Kasumi-1 (cell line): ENCODE measurements at regions not wholly inside any gene's neighbourhood (a gene's known extent, or its start where the extent isn't known, plus 50 kb on each side); places are given as distances from the start of the nearest gene placed in this dataset.
"Not testable (repeated sequence)": the region's sequence is repeated elsewhere in the genome, so short reads cannot be mapped to it uniquely, and the experiment has no call there.

Source experiments
- DNase-seq, 2 experiments: peaks; one replicate each; lab custom pipeline; 2025; lab: John Stamatoyannopoulos, UW

DNA sequence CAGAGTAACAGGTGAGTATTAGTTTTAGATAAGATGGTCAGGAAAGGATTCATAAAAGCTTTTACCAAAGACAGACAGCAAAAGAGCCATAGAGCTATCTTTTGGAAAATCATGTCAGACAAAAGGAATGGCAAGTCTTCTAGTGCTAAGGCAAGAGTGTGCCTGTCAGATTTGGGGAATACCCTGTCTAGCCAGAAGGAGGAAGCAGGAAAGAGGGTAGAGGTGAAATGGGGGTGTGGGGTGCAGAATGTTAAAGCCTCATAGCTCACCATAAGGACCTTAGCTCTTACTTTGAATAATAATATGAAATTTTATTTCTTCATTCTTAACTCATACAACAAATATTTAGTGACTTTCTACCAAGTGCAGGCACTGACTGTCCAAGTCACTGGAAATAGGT, 512.1 kb upstream of the ROBO2 start:
- no peak for DNase-seq

DNA sequence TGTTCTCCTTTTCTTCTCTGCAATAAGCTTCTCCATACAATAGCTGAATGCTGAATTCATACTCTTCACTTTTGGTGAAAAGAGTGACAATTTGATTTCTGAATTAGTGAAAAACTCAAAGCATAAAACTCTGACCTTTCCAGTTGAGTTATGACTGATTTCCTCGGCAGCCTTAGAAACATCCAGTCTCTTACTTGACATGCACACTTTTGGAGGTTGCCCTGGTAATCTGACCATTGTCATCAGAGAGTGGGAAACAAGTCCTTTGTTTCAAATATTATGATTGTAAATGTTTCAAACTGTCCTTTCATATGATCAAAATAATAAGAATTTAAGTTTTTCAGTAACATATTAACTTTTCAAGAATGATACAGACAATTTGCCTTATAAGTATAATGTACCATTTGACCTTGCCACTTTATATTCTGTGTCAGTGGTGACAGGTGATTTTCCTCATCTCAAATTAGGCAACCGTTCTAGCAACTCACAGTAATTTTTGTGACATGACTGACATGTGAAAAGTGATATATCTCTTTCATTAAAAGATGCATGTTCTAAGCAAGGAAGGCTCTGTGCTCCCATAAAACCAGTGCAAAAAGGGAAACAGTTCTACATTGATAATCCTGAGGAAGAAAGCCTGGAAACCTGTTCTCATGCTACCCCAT, 507.6 kb upstream of the ROBO2 start:
- DNase-seq: no peak

DNA sequence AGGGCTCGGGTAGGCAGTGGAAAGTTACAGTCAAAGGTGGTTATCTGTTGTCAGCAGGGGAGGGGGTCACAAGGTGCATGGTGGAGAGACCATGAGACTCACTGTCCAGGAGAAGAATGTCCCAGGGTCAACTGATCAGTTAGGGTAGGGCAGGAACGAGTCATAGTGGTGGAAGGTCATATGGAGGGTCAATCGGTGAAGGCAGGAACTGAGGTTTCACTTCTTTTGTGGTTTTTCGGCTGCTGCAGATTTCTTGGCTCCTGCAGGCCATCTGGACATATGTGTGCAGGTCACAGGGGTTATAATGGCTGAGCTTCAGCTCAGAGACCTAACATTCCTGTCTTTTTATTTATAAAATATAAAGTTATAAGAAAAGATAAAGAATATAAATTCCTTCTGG, 506.2 kb upstream of the ROBO2 start:
- not testable (repeated sequence) for DNase-seq

DNA sequence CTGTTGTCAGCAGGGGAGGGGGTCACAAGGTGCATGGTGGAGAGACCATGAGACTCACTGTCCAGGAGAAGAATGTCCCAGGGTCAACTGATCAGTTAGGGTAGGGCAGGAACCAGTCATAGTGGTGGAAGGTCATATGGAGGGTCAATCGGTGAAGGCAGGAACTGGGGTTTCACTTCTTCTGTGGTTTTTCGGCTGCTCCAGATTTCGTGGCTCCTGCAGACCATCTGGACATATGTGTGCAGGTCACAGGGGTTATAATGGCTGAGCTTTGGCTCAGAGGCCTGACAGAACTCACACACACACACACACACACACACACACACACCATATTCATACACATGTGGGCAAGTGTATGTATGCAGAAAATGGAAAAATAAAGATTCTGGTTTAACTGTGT, 502.0 kb upstream of the ROBO2 start:
- not testable (repeated sequence) for DNase-seq

DNA sequence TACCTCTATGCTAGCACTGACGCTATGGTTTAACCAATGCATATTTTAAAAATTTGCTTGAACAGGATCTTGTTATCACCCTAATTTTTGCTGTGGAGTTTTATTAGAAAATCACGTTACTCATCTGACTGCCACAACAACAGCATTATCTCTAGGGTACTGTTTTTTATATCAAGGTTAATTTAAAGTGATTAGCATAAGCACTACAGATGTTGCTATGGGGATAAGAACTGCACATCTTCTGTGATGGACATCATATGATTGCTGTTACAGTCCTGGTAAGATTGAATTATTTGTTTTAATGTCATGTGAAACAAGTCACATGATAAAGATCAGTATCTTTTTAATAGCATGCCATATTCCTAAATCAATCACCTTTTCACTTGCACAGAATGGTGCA, 492.2 kb upstream of the ROBO2 start:
- DNase-seq: no peak

DNA sequence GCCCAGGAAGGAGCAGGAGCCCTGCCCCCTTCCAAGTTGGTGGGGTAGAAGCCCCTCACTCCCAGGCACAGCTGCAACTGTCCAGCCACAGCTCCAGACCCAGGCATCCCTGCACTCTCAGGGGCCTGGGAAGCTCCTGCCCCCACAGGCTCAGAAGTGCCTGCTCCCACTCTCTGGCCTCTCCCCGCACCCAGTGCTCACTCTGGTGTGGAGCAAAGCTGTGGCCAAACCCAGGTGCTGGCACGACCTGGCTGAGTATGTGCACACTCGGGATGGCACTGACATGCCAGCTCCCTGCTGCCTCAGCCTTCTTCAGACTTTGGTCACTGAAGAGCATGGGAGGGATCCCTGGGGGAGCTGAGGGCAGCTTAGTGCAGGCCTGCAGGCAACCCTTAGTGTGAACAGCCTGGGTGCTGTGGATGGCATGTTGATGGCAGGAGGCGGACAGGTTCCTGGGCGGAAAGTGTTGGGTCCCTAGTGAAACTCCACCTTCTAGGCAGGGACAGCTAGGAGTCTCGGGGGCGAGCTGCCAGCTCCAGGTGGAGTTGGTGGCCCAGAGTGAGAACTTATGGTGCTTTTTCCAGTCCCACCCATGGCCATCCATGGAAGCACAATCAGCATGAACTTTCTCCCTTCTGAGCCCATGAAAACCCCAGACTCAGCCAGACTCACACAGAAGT, 489.2 kb upstream of the ROBO2 start:
- no peak for DNase-seq

DNA sequence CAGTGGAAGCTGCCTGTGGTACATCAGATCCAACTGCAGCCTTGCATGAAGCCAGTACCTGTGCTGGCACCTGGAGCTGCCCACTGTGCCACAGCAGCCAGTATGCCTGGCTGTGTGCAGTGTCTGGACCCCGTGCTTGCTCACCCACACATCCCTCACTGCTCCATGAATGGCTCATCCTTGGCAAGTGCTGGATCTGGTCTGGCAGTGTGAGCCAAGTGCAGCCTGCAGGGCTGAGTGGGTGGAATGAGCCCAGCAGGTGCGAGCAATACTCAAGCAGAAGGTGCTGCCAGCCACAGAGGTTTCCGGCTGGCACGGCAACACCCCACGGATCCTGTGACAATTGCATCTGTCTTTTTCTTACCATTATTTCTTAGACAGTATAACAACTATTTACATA, 488.2 kb upstream of the ROBO2 start:
- DNase-seq: no peak

DNA sequence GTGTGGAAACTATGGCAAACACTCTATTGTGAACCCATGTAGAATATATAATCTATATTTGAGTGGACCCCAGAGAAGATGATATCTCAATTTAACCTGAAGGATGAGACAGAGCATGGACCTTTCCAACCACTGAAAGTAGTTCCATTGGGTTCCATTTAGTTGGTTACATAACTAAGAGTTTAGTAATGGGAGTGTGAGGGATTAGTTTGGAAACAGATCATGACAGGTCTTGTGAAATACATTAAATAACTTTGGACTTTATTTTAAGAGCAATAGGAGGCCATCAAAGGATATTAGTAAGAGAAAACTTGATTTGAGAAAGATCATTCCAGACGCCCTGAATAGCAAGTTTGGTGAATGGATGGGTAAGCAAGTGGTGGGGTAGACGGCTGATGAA, 487.2 kb upstream of the ROBO2 start:
- DNase-seq: no peak

DNA sequence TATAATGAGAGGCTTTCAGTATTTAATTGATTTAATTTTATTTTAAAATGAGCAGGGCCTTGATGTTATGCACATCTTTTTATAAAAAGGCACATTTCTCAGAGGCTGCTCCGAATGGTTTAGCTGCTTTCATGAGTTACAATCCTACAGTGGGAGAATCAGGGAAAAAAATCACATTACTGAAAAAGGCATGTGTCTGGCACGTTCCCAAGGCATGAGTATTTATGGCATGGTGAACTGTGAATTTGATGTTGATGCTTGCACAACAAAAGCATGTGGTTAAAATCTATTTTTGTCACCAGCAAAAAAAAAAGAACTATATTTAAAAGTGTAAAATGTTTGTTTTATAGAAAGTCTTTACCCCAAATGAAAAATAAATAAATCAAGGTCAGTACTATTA, 485.2 kb upstream of the ROBO2 start:
- no peak for DNase-seq

DNA sequence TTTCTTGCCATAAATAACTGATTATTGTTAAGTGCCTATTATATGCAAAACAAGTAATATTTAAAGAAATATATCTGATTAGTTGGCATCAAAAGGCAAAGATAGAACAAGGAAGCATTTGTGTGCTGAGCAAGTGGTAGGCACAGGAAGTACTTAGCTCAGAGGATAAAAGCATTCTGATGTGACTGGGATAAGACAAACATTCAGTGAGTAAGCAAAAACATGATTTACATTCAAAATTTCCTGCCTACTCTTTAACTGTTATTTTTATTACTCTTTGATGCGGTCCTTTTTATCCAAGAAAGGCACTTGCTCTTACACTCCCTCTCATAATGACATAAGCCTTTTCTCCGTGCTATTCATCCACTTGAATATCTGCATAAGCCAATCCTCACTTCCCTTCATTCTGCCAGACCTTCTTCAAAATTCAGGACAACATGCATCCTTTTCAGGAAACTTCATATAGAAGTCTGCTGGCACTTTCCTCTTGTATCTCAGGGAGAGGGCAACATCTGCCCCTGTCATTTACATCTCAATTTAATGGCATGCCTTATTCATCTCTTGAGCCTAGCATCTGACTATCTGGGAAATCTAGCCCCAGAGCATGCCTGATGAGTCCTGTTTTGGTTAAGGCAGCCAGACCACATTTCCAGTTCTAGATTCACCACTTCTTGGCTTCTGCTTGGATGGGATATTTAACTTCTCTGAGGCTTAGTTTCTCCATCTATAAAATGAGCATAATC, 478.2 kb upstream of the ROBO2 start:
- no peak for DNase-seq

DNA sequence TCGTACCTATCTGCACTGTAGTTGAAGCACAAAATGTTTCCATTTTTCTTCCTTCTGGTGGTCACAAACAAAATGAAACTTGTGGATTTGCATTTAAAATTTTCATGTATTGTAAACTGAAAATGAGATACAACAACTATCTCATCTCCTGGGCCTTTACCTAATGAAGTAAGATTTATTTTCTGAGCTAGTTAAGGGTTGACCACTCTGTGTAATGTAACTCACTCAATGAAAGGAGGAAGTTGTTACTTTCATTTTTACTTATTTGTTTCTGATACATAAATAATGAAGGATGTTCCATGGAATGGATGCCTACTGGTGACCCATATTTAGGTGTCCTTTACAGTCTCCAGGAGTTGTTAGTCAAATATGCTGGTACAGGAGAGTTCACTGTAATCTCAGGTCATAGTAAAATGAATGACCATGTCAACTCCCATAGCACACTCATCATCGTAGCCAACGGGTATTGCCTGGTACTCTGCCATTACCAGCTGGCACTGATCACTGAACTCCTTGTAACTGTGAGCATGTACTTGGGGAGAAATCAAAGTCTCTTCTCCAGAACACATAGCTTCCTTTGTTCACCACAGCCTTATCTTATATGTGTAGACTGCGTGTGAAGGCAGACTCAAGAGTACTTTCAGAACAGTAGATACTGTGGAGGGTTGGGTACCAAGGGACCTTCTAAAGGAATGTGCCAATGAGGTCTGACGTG, 474.2 kb upstream of the ROBO2 start:
- DNase-seq: no peak

DNA sequence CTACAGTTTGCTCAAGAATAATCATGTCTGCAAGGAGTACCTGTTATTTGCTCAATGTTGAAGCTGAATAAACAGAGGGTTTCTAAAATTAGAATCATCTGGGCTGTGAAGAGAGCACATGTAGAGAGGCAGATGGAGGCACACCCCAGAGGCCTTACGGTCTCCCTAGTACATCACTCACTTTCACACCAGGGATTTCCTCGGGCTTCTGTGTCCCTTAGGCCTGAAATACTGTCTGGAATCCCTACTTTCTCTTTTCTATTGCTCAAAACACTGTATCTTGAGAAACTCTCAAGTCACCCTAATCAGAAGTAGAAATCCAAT, 473.7 kb upstream of the ROBO2 start:
- no peak for DNase-seq

DNA sequence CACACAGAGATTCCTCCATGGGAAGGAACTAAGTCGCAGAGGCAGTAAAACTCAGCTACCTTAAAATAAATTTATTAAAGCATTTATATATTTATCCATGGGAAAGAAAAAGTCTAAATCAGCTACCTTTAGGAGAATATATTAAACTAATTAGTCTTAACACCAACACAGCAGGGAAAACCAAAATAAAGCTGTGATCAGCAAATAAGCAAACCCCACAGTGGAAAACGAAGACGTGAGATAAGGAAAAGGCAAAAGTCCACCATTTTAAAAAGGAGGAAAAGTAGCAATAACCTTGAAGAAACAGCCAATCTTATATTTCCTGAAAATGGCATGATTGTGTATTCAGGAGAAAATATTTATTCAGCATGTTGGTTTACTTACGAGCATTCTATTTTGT, 473.0 kb upstream of the ROBO2 start:
- DNase-seq: no peak

DNA sequence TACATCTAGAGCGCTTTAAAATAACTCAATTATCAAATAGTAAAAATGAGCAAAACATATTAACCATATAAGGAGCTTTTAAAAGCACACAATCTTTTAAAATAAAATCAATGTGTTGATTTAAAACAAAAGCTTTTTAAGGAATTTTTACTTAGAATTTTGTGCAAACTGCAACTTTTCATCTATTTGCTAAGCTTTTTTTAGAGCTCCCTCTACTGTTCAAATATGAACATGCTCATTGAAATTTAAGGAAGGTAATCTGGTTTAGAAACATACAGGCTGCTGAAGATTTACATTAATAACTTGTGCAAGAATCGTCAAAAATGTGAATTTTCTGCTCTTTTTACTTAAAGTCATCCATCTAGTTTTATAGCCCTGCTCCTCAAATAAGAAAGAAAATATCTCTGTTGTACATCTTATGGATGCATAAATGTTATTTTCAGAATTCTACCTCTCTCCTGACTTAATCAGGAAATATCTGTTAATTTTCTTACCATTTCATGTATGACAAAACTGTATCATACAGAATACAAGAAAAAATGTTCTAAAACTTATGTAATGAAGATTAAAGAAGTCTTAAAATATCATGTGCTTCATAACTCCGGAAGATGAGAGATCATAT, 469.4 kb upstream of the ROBO2 start:
- peak; percentile 50 to 64 for DNase-seq

DNA sequence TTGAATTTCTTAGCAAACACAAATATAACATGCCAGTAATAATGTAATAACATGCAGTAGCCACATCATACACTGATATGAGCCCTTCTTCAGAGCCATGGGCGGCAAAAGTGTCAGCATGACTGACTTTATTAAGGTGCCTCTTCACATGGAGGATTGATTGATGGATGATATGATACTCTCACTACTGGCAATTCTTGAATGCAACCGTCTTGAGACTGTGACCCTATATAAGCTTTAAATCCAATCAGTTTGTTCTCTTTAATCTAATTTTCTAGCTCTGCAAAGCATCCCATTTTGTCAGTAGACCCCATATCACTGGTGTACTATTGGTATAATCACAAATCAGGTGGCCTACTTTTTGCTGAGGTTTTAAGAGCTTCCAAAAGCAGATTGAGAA, 463.7 kb upstream of the ROBO2 start:
- no peak for DNase-seq

DNA sequence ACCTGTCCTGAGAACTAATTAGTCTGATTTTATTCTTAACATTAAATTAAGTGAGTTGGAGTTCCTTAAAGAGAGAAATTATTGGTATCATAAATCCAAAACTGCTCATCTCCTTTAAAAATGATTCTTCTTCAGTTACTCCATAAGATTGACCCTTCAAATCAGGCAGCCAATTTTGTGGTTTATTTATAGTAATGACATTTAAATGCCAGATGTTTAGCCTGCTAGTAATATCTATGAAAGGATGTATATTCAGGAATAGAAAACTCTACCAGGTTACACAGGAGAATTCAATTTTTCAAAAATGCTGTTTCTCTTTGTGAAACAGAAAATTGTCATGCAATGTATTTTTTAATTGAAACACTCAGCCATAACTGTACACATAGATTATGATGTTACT, 457.8 kb upstream of the ROBO2 start:
- no peak for DNase-seq

DNA sequence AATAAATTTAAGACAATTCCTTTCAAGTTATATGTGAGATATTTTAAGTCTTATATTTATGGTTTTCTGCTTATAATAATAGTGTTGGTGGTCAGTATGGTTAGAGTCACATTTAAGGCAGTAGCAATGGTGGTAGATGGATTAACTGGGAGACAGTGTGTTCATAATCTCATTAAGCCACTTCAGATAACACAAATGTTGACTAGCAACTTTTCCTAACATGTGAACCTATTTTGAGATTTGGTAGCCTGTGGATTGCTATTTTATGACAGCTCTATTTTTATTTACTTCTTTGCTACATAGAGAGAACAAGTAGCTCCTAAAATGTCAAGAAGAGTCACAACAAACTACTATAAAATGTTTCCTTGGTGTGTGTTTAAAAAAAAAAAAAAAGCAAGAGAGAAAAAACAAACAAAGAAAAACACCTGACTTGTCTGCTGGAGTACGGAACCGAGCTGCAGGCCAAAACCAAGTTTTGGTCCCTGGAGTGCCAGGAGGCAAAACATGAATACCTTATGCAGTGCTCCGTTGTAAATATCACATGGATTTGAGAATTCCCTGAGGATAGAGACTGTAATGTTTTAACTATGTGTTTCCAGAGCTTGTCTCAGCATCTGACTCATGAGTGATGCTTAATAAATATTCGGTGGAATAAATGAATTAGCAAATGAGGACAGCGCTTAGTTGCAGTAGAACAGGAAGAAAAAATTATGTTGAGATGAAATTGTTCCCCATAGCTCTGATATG, 457.1 kb upstream of the ROBO2 start:
- DNase-seq: no peak

DNA sequence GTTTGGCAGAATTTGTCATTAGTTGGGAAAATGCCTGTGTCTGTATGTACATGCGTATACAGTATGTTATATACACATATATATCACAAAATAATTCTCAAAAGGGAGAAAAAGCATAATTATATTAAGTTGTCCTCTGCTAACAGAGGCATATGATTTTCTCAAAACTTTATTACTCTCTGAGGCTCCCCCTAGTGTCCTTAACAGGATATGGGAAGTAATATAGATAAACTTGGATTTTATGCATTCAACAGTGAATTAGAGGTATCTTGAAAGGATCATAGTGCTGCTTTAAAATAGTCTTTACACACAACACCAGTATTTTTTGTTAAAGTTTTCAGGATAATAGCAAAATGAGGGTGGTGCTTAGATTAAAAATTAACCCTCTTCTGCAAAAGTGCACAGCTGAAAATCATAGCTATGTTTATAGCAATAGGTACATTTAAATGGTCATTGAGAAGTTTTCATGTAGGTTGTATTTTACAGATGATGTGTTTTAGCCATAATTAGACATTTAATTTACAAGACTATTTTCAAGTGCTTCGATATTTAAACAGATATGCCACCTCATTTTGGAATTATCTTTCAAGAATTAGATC, 454.0 kb upstream of the ROBO2 start:
- DNase-seq: peak; percentile 51 to 63

DNA sequence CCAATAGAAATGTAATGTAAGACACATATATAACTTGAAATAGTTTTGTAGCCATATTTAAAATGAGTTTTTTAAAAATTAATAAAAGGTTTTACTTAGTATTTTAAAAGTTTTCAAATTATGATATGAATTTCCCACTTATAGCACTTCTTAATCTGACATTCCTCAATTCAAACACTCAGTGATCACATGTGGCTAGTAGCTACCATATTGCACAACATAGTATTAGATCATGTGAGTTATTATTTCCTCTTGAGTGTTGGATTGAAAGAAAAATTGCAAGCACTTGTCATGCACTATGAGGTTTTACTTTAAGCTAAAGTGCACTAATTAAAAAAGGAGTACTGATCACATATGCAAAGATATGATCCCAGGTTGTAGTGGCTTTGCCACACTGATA, 453.4 kb upstream of the ROBO2 start:
- no peak for DNase-seq

DNA sequence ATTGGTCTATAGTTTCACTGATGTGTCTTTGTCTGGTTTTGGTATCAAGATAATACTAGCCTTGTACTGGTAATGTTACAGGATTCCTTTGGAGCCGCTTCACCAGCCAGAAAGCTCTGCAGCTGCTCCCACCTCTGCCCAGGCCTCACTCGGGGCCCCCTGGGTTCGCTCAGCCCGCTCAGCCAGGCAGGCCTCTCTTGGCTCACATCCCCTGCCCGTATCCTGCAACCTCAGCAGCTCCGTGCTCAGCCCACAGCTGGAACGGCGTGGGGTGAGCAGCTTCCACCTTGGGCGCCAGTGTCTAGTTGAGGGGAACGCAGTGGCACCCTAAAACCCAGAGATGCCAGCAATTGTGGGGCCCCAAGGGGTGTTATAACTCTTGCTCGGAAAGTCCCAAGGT, 429.7 kb upstream of the ROBO2 start:
- DNase-seq: no peak

DNA sequence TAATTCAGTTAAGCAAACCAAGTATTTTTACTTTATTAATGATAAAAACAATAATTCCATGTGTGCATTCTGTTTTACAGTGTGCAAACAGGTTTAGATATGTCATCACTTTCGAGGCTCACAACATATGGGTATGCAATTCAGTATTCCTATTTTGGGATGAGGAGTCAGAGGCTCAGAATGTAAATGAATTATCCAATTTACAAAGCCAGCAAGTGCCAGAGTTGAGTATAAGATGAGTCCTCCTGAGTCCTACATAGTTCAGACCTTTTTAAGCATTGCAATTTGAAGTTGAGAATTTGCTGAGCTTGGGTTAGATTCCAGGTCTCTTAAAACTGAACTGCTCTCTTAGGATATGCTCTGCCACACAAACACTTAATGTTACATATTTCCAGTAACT, 424.2 kb upstream of the ROBO2 start:
- DNase-seq: no peak
